Naive thymus-derived CD4-positive, alpha-beta T cell (primary cell): ENCODE measurements at regions not wholly inside any gene's neighbourhood (a gene's known extent, or its start where the extent isn't known, plus 50 kb on each side); places are given as distances from the start of the nearest gene placed in this dataset.

Experiments
- ATAC-seq: fragments of 150-1000 bp; cut with Tn5 transposase; 2 replicates; pipeline ENCODE4 v1.10.0; 2021; ENCODE audit warnings: mild to moderate bottlenecking, moderate library complexity
- CTCF ChIA-PET: fragments of 350-600 bp; sonication (Branson Sonifier 250); formaldehyde crosslinking; loops from one replicate; lab custom pipeline; 2021; ENCODE audit warnings: antibody characterized with exemption; lab: Charles Lee
- POLR2A ChIA-PET: fragments of 350-600 bp; sonication (Branson Sonifier 250); formaldehyde crosslinking; loops from one replicate; lab custom pipeline; 2021; ENCODE audit warnings: antibody characterized with exemption, inconsistent platforms; lab: Charles Lee
- DNase-seq, 9 donors: peaks; one replicate each; pipeline versions ENCODE4 v3.0.0 to v3.0.0-alpha.2; 2020 to 2022; ENCODE audit warnings: mixed read lengths in 1 of 9
- H3K27ac ChIP-seq: one replicate; pipeline ENCODE4 v1.7.0; 2013; ENCODE audit warnings: mild to moderate bottlenecking, low read depth, low read length, moderate library complexity
- H3K27me3 ChIP-seq, 2 donors: one replicate each; pipeline ENCODE4 v1.7.0; 2013; ENCODE audit warnings: low read length in 2 of 2, mild to moderate bottlenecking in 2 of 2, moderate library complexity in 2 of 2; ENCODE audit not compliant: control insufficient read depth in 2 of 2, insufficient read depth in 2 of 2
- H3K36me3 ChIP-seq, 3 experiments: 1 replicate in 2 of 3; 2 replicates in 1 of 3; pipeline ENCODE4 v1.7.0; 2013; ENCODE audit warnings: low read length in 3 of 3, mild to moderate bottlenecking in 3 of 3, moderate library complexity in 1 of 3; ENCODE audit not compliant: insufficient read depth in 3 of 3, control insufficient read depth in 2 of 3
- H3K4me1 ChIP-seq, 2 donors: one replicate each; pipeline ENCODE4 v1.7.0; 2013; ENCODE audit warnings: low read length in 2 of 2, mild to moderate bottlenecking in 2 of 2, moderate library complexity in 1 of 2; ENCODE audit not compliant: control insufficient read depth in 2 of 2, insufficient read depth in 2 of 2
- H3K4me3 ChIP-seq: 2 replicates; pipeline ENCODE4 v1.7.0; 2013; ENCODE audit warnings: mild to moderate bottlenecking, low read length
- H3K9me3 ChIP-seq, 3 experiments: 1 replicate in 2 of 3; 2 replicates in 1 of 3; pipeline ENCODE4 v1.7.0; 2013; ENCODE audit warnings: low read length in 3 of 3; ENCODE audit not compliant: control insufficient read depth in 2 of 3
- H3K27ac Mint-ChIP-seq, 9 donors: one replicate each; pipeline ENCODE4 v1.8.0; 2020 to 2022; ENCODE audit warnings: mixed read lengths in 9 of 9, mild to moderate bottlenecking in 8 of 9, moderate library complexity in 5 of 9, inconsistent platforms in 2 of 9
- H3K27me3 Mint-ChIP-seq, 5 donors: one replicate each; pipeline ENCODE4 v1.8.0; 2021 to 2022; ENCODE audit warnings: mixed read lengths in 5 of 5, mild to moderate bottlenecking in 1 of 5
- H3K36me3 Mint-ChIP-seq, 5 donors: one replicate each; pipeline ENCODE4 v1.8.0; 2020 to 2022; ENCODE audit warnings: mixed read lengths in 5 of 5, mild to moderate bottlenecking in 3 of 5, inconsistent platforms in 1 of 5
- H3K4me1 Mint-ChIP-seq, 7 donors: one replicate each; pipeline ENCODE4 v1.8.0; 2020 to 2022; ENCODE audit warnings: mixed read lengths in 7 of 7, mild to moderate bottlenecking in 3 of 7, inconsistent platforms in 1 of 7
- H3K4me3 Mint-ChIP-seq, 10 donors: one replicate each; pipeline ENCODE4 v1.8.0; 2020 to 2022; ENCODE audit warnings: mild to moderate bottlenecking in 10 of 10, mixed read lengths in 10 of 10, moderate library complexity in 6 of 10, inconsistent platforms in 2 of 10
- H3K9me3 Mint-ChIP-seq, 11 donors: one replicate each; pipeline ENCODE4 v1.8.0; 2020 to 2022; ENCODE audit warnings: mixed read lengths in 11 of 11, mild to moderate bottlenecking in 4 of 11, inconsistent platforms in 1 of 11, moderate library complexity in 1 of 11
- intact Hi-C, 2 donors: fragments of 100-400 bp; cut with micrococcal nuclease; formaldehyde crosslinking; loops; one replicate each; pipeline ENCODE4 v1.15.1; 2023

DNA sequence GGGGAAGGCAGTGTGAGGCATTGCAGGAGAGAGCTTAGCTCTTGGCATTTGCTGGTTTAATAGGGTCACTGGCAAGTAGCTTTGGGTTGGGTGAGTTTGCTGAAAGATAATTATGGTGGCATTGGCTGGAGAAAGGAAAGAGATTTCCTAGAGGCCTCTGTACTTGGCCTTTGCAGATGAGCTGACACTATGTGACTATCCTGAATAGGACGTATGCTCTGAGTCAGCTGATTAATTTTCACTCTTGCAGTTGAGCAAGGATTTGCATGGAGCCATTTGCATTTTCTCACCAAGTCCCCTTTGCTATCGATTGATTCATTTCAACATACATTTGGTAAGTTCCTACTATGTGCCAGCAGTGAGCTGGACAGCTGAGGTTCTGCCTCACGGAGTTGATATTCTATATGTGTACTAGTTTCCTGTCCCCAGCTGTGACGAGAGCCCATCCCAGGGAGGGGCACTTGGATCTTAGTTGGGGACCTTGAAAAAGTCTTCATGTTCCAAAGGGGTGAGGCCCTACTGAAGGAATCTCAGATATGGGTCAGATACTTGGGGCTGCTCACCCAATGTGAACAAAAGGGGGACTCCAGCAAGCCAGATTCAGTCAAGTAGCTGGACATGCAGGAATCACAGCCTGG lies 245.7 kb downstream of the LOXHD1 start:
- no peak overlapping the region for H3K27ac ChIP-seq
- peaks cover 0 to 10% (median 0%) of the 10 kb centered on the region in 5 donors for H3K27me3 Mint-ChIP-seq
- no peaks in the 10 kb centered on the region for H3K9me3 ChIP-seq
- intact Hi-C loops: no loop called here
- H3K9me3 Mint-ChIP-seq: no peaks in the 10 kb centered on the region
- no peaks in the 10 kb centered on the region for H3K36me3 Mint-ChIP-seq
- DNase-seq (no peak), ATAC-seq (no peak)
- H3K27ac Mint-ChIP-seq: no peak overlapping the region
- H3K4me3 Mint-ChIP-seq: no peak overlapping the region
- H3K36me3 ChIP-seq: no peaks in the 10 kb centered on the region
- no peaks in the 10 kb centered on the region for H3K4me1 ChIP-seq
- H3K27me3 ChIP-seq: no peaks in the 10 kb centered on the region
- H3K4me1 Mint-ChIP-seq: peaks cover 0 to 5% (median 0%) of the 10 kb centered on the region in 7 donors
- ChIA-PET CTCF (no interaction called here), POLR2A (no interaction called here)
- no peak overlapping the region for H3K4me3 ChIP-seq

DNA sequence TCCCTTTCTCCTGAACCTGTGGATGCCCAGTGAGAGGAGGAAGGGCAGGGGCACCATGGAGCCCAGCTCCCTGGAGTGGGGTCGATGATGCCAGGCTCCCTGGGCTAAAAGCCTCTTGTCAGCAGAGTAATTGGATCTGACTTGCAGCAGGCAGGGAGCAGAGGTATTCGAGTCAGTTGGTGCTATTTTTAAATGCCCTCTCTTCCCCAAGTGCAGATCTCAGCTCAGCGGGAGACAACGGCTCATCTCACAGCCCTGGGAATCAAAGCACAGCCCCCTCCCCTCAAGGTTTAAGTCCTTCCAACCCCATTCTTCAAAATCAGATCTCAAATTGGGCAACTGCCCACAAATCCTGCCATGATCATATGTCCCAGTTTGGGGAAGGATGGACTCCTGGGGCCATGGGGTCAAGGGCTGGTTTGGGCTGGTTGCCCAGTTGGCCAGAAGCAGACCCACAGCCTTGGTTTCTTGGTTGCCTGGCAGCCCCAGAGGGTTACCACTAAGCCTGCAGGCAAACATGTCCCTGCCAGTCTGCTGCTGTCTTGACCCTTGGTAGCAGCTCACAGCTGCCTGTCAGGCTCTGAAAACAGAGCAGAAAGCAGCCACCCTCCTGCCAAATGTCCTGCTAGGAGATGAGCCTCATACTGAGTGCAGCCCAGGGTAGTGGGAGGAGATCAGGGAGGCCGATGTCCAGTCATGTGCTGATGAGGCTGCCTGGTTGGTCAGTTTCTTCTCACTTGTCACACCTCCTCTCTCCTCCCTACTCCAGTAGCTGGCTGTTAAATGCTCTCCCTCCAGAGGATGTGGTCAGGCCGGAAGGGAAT lies 244.9 kb downstream of the LOXHD1 start:
- Histone ChIP-seq H3K27ac (no peak overlapping the region), H3K27me3 (no peaks in the 10 kb centered on the region), H3K36me3 (no peaks in the 10 kb centered on the region), H3K4me3 (no peak overlapping the region), H3K4me1 (no peaks in the 10 kb centered on the region), H3K9me3 (no peaks in the 10 kb centered on the region)
- Mint-ChIP-seq H3K9me3 (no peaks in the 10 kb centered on the region), H3K4me3 (no peak overlapping the region), H3K4me1 (peaks cover 0 to 5% (median 0%) of the 10 kb centered on the region in 7 donors), H3K27me3 (peaks cover 0 to 10% (median 0%) of the 10 kb centered on the region in 5 donors), H3K36me3 (no peaks in the 10 kb centered on the region), H3K27ac (no peak overlapping the region)
- CTCF ChIA-PET: no interaction called here
- intact Hi-C loops: no loop called here
- POLR2A ChIA-PET: no interaction called here
- DNase-seq: no peak
- no peak for ATAC-seq

DNA sequence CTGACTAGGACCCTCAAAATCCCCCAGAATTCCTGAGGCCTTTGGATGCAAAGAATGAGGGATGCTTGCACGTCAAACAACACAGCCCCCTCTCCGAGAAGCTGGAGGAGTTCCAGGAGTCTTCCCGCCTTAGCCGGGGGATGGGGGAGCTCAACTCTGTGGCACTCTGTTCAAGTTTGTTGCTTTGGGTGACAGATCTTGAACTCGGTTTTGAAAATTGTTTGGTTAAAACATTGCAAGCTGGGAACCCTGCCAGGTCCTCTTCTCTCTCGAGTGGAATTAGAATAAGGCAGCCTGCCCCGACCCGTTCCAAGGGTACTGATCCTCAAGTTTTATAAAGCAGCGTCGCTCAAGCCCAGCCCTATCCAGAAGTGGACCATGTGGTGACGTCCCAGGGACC lies 244.1 kb downstream of the LOXHD1 start:
- Histone ChIP-seq H3K27ac (no peak overlapping the region), H3K27me3 (no peaks in the 10 kb centered on the region), H3K36me3 (no peaks in the 10 kb centered on the region), H3K9me3 (no peaks in the 10 kb centered on the region), H3K4me3 (no peak overlapping the region), H3K4me1 (no peaks in the 10 kb centered on the region)
- H3K9me3 Mint-ChIP-seq: no peaks in the 10 kb centered on the region
- ChIA-PET POLR2A (no interaction called here), CTCF (no interaction called here)
- DNase-seq: no peak
- H3K4me3 Mint-ChIP-seq: no peak overlapping the region
- no peak for ATAC-seq
- H3K27me3 Mint-ChIP-seq: peaks cover 0 to 4% (median 0%) of the 10 kb centered on the region in 5 donors
- intact Hi-C loops: no loop called here
- H3K36me3 Mint-ChIP-seq: no peaks in the 10 kb centered on the region
- no peak overlapping the region for H3K27ac Mint-ChIP-seq
- peaks cover 0 to 1% (median 0%) of the 10 kb centered on the region in 7 donors for H3K4me1 Mint-ChIP-seq

DNA sequence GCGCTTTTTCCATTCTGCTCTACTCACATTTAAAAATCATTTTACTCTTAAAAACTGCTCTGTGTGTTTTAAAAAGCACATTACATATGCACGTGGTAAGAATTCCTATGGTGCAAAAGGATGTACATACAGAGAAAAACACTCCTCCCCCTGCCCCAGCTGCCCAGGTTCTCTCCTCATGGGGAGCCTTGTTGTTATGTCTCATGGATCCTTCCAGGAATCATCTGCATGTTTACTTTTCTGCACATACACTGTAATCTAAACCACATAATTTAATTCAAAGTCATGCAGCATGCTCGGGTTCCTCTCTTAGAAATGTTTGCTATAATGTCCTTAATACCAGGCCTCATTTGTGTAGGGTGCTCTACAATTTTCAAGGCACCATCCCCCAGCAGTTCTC lies 243.3 kb downstream of the LOXHD1 start:
- Histone ChIP-seq H3K9me3 (no peaks in the 10 kb centered on the region), H3K36me3 (no peaks in the 10 kb centered on the region), H3K27me3 (no peaks in the 10 kb centered on the region), H3K4me1 (no peaks in the 10 kb centered on the region), H3K27ac (no peak overlapping the region), H3K4me3 (no peak overlapping the region)
- DNase-seq: no peak
- Mint-ChIP-seq H3K27ac (no peak overlapping the region), H3K9me3 (no peaks in the 10 kb centered on the region), H3K36me3 (no peaks in the 10 kb centered on the region), H3K27me3 (peaks cover 0 to 2% (median 0%) of the 10 kb centered on the region in 5 donors), H3K4me1 (peaks cover 0 to 4% (median 0%) of the 10 kb centered on the region in 7 donors), H3K4me3 (no peak overlapping the region)
- no peak for ATAC-seq
- intact Hi-C loops: no loop called here
- ChIA-PET POLR2A (no interaction called here), CTCF (no interaction called here)

DNA sequence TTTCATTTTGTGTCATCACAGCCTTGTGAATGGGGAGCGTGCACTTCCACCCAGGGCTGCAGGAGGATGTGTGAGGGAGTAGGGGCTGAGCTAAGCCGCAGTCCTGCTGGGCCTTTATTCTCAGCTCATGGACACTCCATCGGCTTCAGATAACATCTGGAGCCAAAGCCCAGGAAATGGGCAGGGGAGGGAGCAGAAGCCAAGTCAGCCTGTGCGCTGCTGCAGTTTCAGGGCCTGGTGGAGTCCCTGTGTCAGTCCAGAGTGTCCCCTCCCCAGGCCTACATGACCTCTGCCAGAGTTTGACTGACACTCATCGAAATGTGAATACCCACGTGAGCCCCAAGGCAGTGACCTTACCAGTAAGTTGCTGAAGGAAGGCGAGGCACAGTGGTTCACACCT lies 242.2 kb downstream of the LOXHD1 start:
- ATAC-seq (no peak), DNase-seq (no peak)
- H3K27me3 ChIP-seq: no peaks in the 10 kb centered on the region
- H3K4me1 Mint-ChIP-seq: peaks cover 0 to 12% (median 0%) of the 10 kb centered on the region in 7 donors
- no peaks in the 10 kb centered on the region for H3K9me3 ChIP-seq
- H3K27me3 Mint-ChIP-seq: peaks cover 0 to 2% (median 0%) of the 10 kb centered on the region in 5 donors
- no peak overlapping the region for H3K4me3 Mint-ChIP-seq
- no peaks in the 10 kb centered on the region for H3K36me3 ChIP-seq
- H3K4me1 ChIP-seq: no peaks in the 10 kb centered on the region
- H3K27ac Mint-ChIP-seq: no peak overlapping the region
- H3K27ac ChIP-seq: no peak overlapping the region
- intact Hi-C loops: no loop called here
- H3K4me3 ChIP-seq: no peak overlapping the region
- H3K36me3 Mint-ChIP-seq: no peaks in the 10 kb centered on the region
- ChIA-PET POLR2A (no interaction called here), CTCF (no interaction called here)
- H3K9me3 Mint-ChIP-seq: no peaks in the 10 kb centered on the region

DNA sequence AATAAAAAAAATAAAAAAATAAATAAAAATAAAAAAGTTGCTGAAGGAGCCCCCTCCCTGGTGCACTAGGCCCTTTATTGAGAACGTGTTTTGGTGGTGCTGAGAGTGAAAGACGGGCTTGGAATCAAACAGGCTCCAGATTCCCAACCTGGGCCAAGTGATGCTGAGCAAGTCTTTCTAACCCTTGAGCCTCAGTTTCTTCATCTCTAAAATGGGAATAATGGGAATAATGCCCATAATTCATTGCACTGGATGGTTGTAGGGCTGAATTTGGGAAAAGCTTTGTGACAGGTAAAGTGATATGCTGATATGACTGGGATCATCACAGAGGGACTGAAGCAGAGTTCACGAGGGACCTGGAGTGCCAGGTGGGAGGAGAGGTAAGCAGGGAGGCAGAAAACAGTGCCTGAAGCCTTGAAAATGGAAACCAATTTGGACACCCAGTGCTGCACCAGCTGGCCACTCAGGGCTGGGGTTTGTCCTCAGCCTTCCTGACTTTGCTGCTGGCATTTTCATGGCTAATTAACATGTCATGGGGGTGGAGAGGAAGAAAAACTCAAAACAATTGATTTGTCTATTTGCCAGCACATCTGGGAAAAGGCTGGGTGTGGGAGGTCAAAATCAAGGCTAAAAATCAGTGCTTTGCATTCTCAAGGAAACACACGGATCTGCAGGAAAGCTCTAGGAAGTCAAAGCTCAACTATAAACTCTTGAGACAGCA lies 241.3 kb downstream of the LOXHD1 start:
- no peaks in the 10 kb centered on the region for H3K36me3 Mint-ChIP-seq
- POLR2A ChIA-PET: no interaction called here
- intact Hi-C loops: no loop called here
- Histone ChIP-seq H3K27me3 (no peaks in the 10 kb centered on the region), H3K4me1 (no peaks in the 10 kb centered on the region), H3K4me3 (no peak overlapping the region), H3K27ac (no peak overlapping the region), H3K36me3 (no peaks in the 10 kb centered on the region), H3K9me3 (no peaks in the 10 kb centered on the region)
- H3K4me1 Mint-ChIP-seq: peaks cover 0 to 12% (median 0%) of the 10 kb centered on the region in 7 donors
- H3K4me3 Mint-ChIP-seq: no peak overlapping the region
- H3K27ac Mint-ChIP-seq: no peak overlapping the region
- DNase-seq (no peak), ATAC-seq (no peak)
- no peaks in the 10 kb centered on the region for H3K9me3 Mint-ChIP-seq
- H3K27me3 Mint-ChIP-seq: peaks cover 0 to 2% (median 0%) of the 10 kb centered on the region in 5 donors
- CTCF ChIA-PET: no interaction called here
